ENCODE measurements at regions not wholly inside any gene's neighbourhood (a gene's known extent, or its start where the extent isn't known, plus 50 kb on each side); places are given as distances from the start of the nearest gene placed in this dataset.

DNA sequence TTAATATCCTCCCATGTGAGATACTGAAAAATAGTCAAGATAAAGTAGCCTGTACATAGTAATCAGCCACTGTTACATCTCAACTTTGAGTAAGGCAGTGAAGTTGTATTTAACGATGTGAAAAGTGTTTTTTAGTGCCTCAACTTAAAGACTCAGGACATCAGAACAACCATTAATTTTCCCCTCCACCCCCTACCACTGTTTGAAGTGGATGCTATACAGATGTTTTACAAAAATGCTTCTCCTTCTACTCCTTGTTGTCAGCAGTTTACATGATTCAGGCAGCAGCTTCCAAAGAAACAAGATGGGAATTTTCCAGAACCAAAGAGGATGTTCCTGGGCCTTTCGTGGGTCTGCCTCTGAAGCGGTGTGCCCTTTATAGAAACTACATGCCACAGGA lies 143.6 kb downstream of the RPAP3 start:
- TF ChIP-seq, protein P1, sequence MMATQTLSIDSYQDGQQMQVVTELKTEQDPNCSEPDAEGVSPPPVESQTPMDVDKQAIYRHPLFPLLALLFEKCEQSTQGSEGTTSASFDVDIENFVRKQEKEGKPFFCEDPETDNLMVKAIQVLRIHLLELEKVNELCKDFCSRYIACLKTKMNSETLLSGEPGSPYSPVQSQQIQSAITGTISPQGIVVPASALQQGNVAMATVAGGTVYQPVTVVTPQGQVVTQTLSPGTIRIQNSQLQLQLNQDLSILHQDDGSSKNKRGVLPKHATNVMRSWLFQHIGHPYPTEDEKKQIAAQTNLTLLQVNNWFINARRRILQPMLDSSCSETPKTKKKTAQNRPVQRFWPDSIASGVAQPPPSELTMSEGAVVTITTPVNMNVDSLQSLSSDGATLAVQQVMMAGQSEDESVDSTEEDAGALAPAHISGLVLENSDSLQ (IDR thresholded peaks at IDR 0.05): no peak
- no peak for TF ChIP-seq SUZ12 (IDR thresholded peaks at IDR 0.05)
- no peak for TF ChIP-seq TARDBP (IDR thresholded peaks at IDR 0.05)
- no peak for TF ChIP-seq FOXM1 (IDR thresholded peaks at IDR 0.05; ENCODE audit: borderline replicate concordance)
- TF ChIP-seq ARNT (IDR thresholded peaks at IDR 0.05): no peak
- no peak for TF ChIP-seq CTBP1 (IDR thresholded peaks at IDR 0.05; ENCODE audit: borderline replicate concordance)
- no peak for TF ChIP-seq NFRKB (IDR thresholded peaks at IDR 0.05)
- TF ChIP-seq SP1 (IDR thresholded peaks at IDR 0.05): no peak
- no peak for TF ChIP-seq L3MBTL2 (conservative IDR thresholded peaks at IDR 0.05)
- no peak for TF ChIP-seq BHLHE40 (IDR thresholded peaks at IDR 0.05; ENCODE audit: borderline replicate concordance)

Data from HEK293T (cell line).